Gastrocnemius medialis (tissue), 4 donors: ENCODE measurements at regions not wholly inside any gene's neighbourhood (a gene's known extent, or its start where the extent isn't known, plus 50 kb on each side); places are given as distances from the start of the nearest gene placed in this dataset.

Experiments used
- POLR2A ChIP-seq, 2 donors: fragments of 450-650 bp; IDR thresholded peaks; one replicate each; pipeline ENCODE4 v1.6.1; 2017; ENCODE audit warnings: antibody characterized with exemption in 2 of 2, mild to moderate bottlenecking in 2 of 2, moderate library complexity in 2 of 2
- TF ChIP-seq, protein P1 (sequence below), 5 experiments: fragments of 450-650 bp in 3 of 5; fragments of 200-600 bp in 2 of 5; sonication (generic) in 2 of 5; IDR thresholded peaks in 4 of 5; conservative IDR thresholded peaks in 1 of 5; 1 replicate in 4 of 5; 2 replicates in 1 of 5; pipeline ENCODE4 v1.5.1; 2016 to 2019; ENCODE audit warnings: antibody characterized with exemption in 5 of 5, mild to moderate bottlenecking in 3 of 5, moderate library complexity in 3 of 5

DNA sequence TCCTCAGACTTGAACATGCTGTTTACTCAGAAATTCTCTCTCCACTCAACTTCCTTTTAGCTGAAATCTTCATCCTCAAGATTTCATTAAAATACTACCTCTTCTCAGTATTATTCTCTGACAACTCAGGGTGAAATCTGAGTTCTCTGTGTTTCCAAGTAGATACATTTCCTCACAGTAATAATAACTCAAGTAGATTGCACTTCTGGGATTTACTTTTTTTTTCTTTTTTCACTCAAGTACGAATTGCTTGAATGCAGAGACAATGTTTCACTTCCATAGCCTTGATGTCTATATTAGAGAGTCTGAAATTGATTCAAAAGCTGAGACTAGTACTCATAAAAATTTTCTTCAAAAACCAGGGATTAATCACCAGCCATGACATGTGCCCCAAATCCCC, 166.4 kb downstream of the SLITRK5 start:
- TF ChIP-seq POLR2A (IDR thresholded peaks at IDR 0.05) = no peak
- TF ChIP-seq, protein P1, sequence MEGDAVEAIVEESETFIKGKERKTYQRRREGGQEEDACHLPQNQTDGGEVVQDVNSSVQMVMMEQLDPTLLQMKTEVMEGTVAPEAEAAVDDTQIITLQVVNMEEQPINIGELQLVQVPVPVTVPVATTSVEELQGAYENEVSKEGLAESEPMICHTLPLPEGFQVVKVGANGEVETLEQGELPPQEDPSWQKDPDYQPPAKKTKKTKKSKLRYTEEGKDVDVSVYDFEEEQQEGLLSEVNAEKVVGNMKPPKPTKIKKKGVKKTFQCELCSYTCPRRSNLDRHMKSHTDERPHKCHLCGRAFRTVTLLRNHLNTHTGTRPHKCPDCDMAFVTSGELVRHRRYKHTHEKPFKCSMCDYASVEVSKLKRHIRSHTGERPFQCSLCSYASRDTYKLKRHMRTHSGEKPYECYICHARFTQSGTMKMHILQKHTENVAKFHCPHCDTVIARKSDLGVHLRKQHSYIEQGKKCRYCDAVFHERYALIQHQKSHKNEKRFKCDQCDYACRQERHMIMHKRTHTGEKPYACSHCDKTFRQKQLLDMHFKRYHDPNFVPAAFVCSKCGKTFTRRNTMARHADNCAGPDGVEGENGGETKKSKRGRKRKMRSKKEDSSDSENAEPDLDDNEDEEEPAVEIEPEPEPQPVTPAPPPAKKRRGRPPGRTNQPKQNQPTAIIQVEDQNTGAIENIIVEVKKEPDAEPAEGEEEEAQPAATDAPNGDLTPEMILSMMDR (IDR thresholded peaks at IDR 0.05 in 4 of 5, conservative IDR thresholded peaks at IDR 0.05 in 1 of 5) = no peak
